Endothelial cell (in vitro differentiated cells): ENCODE measurements at regions not wholly inside any gene's neighbourhood (a gene's known extent, or its start where the extent isn't known, plus 50 kb on each side); places are given as distances from the start of the nearest gene placed in this dataset.

Source experiments
- DNase-seq: peaks from one replicate; pipeline ENCODE4 v3.0.0; 2021; ENCODE audit warnings: low spot score
- H3K27ac Mint-ChIP-seq: one replicate; pipeline ENCODE4 v1.8.0; 2021; ENCODE audit warnings: mixed read lengths, inconsistent platforms; ENCODE audit not compliant: unreplicated experiment
- H3K27me3 Mint-ChIP-seq: one replicate; pipeline ENCODE4 v1.8.0; 2021; ENCODE audit warnings: mild to moderate bottlenecking, moderate library complexity, mixed read lengths, inconsistent platforms; ENCODE audit not compliant: unreplicated experiment
- H3K36me3 Mint-ChIP-seq: one replicate; pipeline ENCODE4 v1.8.0; 2021; ENCODE audit warnings: mild to moderate bottlenecking, low read depth, mixed read lengths, inconsistent platforms; ENCODE audit not compliant: unreplicated experiment
- H3K4me1 Mint-ChIP-seq: one replicate; pipeline ENCODE4 v1.8.0; 2021; ENCODE audit warnings: mild to moderate bottlenecking, mixed read lengths, inconsistent platforms; ENCODE audit not compliant: unreplicated experiment
- H3K4me3 Mint-ChIP-seq: one replicate; pipeline ENCODE4 v1.8.0; 2021; ENCODE audit warnings: mild to moderate bottlenecking, mixed read lengths, inconsistent platforms; ENCODE audit not compliant: unreplicated experiment
- H3K9me3 Mint-ChIP-seq: one replicate; pipeline ENCODE4 v1.8.0; 2021; ENCODE audit warnings: mixed read lengths, inconsistent platforms; ENCODE audit not compliant: unreplicated experiment
- TF ChIP-seq, protein P1 (sequence below): fragments of 200-600 bp; sonication (generic); IDR thresholded peaks from one replicate; pipeline ENCODE4 v1.5.0; 2021; ENCODE audit warnings: antibody characterized with exemption; ENCODE audit not compliant: unreplicated experiment

DNA sequence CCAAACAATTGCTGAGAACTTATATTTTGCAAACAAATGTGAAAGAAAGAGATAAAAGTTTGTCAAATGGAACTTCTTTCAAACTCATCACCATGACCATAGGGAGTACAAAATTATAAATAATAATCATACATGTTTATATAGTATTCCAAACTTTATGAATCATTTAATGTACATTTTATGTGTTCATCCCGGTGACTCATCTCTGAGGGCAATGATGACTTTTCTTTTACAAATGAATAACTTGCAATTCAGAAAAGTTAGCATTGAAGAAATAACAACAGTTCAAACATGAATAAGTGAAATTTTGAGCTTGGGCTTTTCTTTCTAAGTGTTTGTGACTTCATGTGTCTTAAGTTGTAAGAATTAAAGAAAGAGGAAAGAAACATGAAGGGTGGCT lies 66.3 kb upstream of the CDH8 start:
- H3K27ac Mint-ChIP-seq = no peak overlapping the region
- H3K4me1 Mint-ChIP-seq = no peaks in the 10 kb centered on the region
- no peaks in the 10 kb centered on the region for H3K27me3 Mint-ChIP-seq
- H3K36me3 Mint-ChIP-seq = no peaks in the 10 kb centered on the region
- DNase-seq = no peak
- no peaks in the 10 kb centered on the region for H3K9me3 Mint-ChIP-seq
- TF ChIP-seq, protein P1, sequence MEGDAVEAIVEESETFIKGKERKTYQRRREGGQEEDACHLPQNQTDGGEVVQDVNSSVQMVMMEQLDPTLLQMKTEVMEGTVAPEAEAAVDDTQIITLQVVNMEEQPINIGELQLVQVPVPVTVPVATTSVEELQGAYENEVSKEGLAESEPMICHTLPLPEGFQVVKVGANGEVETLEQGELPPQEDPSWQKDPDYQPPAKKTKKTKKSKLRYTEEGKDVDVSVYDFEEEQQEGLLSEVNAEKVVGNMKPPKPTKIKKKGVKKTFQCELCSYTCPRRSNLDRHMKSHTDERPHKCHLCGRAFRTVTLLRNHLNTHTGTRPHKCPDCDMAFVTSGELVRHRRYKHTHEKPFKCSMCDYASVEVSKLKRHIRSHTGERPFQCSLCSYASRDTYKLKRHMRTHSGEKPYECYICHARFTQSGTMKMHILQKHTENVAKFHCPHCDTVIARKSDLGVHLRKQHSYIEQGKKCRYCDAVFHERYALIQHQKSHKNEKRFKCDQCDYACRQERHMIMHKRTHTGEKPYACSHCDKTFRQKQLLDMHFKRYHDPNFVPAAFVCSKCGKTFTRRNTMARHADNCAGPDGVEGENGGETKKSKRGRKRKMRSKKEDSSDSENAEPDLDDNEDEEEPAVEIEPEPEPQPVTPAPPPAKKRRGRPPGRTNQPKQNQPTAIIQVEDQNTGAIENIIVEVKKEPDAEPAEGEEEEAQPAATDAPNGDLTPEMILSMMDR = no peak
- no peak overlapping the region for H3K4me3 Mint-ChIP-seq

DNA sequence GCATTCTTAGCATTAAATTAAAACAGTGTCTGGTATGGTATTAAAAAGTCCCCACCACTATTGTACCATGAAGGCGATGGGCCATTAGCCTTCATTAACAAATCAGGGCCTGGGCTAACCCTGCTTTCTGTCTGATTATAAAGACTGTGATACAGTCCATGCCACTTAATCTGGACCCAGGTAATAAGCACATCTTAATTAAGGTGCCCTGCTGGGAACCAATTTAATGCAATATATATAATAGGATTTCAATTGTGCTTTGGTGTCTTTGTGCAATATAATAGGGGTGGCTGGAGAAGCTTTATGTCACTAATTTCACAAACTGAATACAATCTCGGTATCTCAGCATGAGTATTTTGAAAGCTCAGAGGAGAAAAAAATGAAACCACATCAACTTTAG lies 64.4 kb upstream of the CDH8 start:
- Mint-ChIP-seq H3K36me3 (no peaks in the 10 kb centered on the region), H3K4me1 (no peaks in the 10 kb centered on the region), H3K9me3 (no peaks in the 10 kb centered on the region), H3K27me3 (no peaks in the 10 kb centered on the region), H3K27ac (no peak overlapping the region), H3K4me3 (no peak overlapping the region)
- DNase-seq = no peak
- TF ChIP-seq, protein P1 = no peak

DNA sequence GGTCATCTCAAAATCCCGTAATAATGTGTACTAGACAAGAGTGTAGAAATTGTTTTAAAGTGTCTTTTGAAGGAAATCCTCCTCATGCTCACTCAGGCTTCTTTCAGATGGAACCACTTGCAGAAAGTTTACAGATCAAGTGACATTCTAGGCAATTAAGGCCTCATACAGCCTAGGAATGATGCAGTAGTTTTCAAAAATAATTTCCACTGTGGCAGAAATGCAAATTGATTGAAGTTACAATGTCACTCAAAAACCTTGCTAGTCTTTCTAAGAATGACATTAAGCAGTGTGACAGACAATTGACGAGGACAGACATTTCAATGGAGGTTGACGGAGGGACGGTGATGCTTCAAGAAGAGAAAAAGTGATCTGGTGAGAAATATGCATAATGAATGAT lies 53.5 kb upstream of the CDH8 start:
- peaks cover 4% of the 10 kb centered on the region for H3K27me3 Mint-ChIP-seq
- no peaks in the 10 kb centered on the region for H3K36me3 Mint-ChIP-seq
- no peaks in the 10 kb centered on the region for H3K9me3 Mint-ChIP-seq
- no peak overlapping the region for H3K27ac Mint-ChIP-seq
- DNase-seq = no peak
- H3K4me3 Mint-ChIP-seq = no peak overlapping the region
- H3K4me1 Mint-ChIP-seq = no peaks in the 10 kb centered on the region
- TF ChIP-seq, protein P1 = no peak

DNA sequence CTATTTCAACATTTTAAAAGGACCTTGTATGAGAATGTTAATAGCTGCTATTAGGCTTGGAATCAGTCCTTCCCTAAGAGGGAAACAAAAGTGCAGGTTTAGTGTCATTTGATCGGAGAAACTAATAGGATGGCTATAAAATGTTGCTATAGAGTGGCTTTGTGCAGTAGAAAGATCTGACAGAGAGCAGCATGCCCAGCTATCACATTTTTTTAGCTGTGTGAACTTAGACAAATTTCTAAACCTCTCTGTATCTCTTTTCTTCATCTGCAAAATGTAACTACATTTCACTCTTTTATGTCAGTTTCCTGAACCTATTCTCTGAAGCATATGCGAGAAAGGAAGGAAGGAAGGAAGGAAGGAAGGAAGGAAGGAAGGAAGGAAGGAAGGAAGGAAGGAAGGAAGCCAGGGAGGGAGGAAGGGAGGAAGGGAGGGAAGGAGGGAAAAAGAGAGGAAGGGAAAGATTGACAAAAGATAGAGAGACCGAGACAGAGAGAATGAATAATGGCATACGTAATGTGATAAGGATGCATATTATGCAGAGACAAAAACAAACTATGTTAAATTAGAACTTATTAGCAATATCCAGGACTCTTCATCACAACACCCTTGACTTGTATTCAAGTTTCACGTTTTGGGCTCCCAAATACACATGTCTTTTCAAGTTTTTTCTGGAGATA lies 52.6 kb upstream of the CDH8 start:
- no peaks in the 10 kb centered on the region for H3K9me3 Mint-ChIP-seq
- peaks cover 4% of the 10 kb centered on the region for H3K27me3 Mint-ChIP-seq
- DNase-seq = no peak
- H3K4me3 Mint-ChIP-seq = no peak overlapping the region
- H3K4me1 Mint-ChIP-seq = no peaks in the 10 kb centered on the region
- H3K36me3 Mint-ChIP-seq = no peaks in the 10 kb centered on the region
- no peak overlapping the region for H3K27ac Mint-ChIP-seq
- TF ChIP-seq, protein P1 = no peak
